ENCODE measurements at regions not wholly inside any gene's neighbourhood (a gene's known extent, or its start where the extent isn't known, plus 50 kb on each side); places are given as distances from the start of the nearest gene placed in this dataset.

DNA sequence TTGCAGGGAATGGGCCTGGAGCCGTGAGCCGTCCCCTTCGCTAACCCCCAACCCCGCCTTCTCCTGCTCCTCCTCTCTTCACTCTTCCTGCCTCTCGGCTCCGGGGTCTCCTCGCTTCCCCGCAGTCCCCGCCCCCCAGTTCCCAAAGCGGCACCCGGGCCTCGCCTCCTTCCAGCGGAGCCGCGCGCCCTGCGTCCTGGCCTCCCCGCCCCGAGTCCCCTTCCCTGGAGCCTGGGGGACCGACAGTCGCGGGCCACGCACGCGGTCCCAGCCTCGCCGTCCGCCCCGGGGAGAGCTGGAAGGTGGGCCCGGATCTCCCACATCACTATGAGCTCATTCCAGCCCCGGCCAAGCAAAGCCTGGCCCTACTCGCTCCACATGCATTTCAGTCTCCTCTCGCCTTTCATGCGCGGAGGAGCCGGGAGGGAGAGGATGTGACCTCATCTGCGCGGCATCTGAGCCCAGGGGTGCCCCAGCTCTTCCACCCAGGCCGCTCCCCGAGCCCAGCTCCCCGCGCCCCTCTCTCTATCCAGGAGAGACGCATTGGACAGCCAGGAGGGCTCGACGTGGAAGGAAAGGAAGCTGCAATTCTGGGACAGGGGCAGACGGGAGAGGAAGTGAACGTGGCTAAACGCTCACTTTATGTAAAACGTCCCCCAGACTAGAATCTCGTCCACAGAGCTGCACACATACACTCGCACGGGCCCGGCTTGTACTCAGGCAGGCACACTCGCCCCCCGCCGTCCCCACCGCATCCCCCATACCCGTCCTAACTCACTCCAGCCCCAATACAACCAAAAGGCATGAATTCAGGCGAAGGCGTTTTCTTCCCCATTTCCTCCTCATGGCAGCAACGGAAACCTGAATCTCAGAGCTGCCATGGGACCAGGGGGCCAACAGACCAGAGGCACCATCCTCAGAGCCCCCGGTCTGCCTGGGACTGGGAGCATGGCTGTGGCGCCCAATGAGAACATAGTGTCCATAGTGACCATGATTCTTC is 108.7 kb upstream of the CCND2 start:
- peak overlapping the region; percentile 69 for H3K4me3 Mint-ChIP-seq (ENCODE audit: unreplicated experiment)
- TF ChIP-seq CTCF (IDR thresholded peaks at IDR 0.05), result no peak
- peak overlapping the region; percentile 71 for H3K27ac Mint-ChIP-seq (ENCODE audit: unreplicated experiment)
- peaks cover 11% of the 10 kb centered on the region for H3K4me1 Mint-ChIP-seq (ENCODE audit: low read depth)
- peaks cover 1% of the 10 kb centered on the region for H3K36me3 Mint-ChIP-seq (ENCODE audit: low read depth)
- no peak for DNase-seq (ENCODE audit: low spot score)
- peaks cover 10% of the 10 kb centered on the region for H3K27me3 Mint-ChIP-seq (ENCODE audit: low read depth)
- peaks cover 6% of the 10 kb centered on the region for H3K9me3 Mint-ChIP-seq (ENCODE audit: low read depth)

- Mint-ChIP-seq H3K36me3 (ENCODE audit: low read depth) (peaks cover 1% of the 10 kb centered on the region), H3K27ac (ENCODE audit: unreplicated experiment) (peak overlapping the region; percentile 71)
- no peak for DNase-seq (ENCODE audit: low spot score)
Observed at GRCh38 chr12:4164188-4164558, 109.4 kb upstream of the CCND2 start.

DNA sequence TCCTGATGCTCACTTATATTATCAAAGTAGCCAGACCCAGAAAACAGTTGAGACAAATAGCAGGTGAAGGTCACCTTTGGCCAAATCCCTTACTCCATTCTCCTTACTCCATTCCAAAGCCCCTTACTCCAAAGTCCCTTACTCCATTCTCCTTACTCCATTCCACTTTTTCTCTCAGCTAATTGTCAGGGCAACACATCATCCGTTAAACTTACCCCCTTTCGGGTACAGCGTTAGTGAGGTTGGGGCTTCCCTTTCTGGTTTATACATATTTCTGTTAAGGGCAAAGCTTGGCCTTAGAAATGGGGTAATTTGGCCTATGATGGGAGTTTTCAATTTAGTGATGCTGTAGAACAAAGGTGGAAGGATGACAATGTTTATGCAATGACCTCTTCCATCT is 111.8 kb upstream of the CCND2 start:
- Mint-ChIP-seq H3K4me3 (ENCODE audit: unreplicated experiment) (no peak overlapping the region), H3K27ac (ENCODE audit: unreplicated experiment) (no peak overlapping the region), H3K9me3 (ENCODE audit: low read depth) (peaks cover 6% of the 10 kb centered on the region), H3K27me3 (ENCODE audit: low read depth) (peaks cover 2% of the 10 kb centered on the region), H3K4me1 (ENCODE audit: low read depth) (peaks cover 15% of the 10 kb centered on the region), H3K36me3 (ENCODE audit: low read depth) (peaks cover 1% of the 10 kb centered on the region)
- no peak for TF ChIP-seq CTCF (IDR thresholded peaks at IDR 0.05)
- no peak for DNase-seq (ENCODE audit: low spot score)

More at GRCh38 chr12:4164188-4164558, 109.4 kb upstream of the CCND2 start:
- Mint-ChIP-seq H3K4me3 (ENCODE audit: unreplicated experiment) (peak overlapping the region; percentile 69), H3K27me3 (ENCODE audit: low read depth) (peaks cover 5% of the 10 kb centered on the region), H3K9me3 (ENCODE audit: low read depth) (peaks cover 6% of the 10 kb centered on the region), H3K4me1 (ENCODE audit: low read depth) (peaks cover 11% of the 10 kb centered on the region)
- no peak for TF ChIP-seq CTCF (IDR thresholded peaks at IDR 0.05)

DNA sequence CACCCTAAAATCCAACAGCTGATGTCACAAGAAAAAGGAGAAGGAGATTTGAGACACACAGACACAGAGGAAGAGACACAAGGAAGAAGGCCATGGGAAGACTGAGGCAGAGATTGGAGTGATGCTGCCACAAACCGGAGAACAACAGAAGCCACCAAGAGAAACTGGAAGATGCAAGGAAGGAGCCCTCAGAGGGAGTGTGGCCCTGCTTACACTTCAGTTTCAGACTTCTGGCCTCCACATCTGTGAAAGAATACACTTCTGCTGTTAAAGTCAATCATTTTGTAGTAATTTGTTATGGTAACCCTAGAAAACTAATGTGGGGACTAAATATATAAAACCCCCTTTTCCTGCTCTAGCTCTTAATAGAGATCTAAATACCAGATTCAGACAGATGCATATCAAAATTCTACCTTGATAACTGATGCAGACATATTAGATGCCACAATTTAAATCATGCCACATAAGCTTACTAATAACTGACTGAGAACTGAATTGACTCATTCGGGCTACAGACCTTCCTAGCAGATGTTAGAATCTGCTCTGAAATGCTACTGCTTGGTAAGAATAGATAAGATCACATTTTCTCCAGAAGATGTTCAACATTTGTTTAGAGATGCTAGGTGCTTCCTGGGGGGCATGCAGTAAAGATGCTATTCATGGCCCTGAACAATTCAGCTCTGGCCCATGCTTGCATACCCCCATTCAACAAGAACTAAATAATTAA is 113.1 kb upstream of the CCND2 start:
- H3K27ac Mint-ChIP-seq (ENCODE audit: unreplicated experiment), result no peak overlapping the region
- TF ChIP-seq CTCF (IDR thresholded peaks at IDR 0.05), result no peak
- no peak for DNase-seq (ENCODE audit: low spot score)
- H3K4me3 Mint-ChIP-seq (ENCODE audit: unreplicated experiment), result no peak overlapping the region
- H3K4me1 Mint-ChIP-seq (ENCODE audit: low read depth), result peaks cover 15% of the 10 kb centered on the region
- peaks cover 1% of the 10 kb centered on the region for H3K36me3 Mint-ChIP-seq (ENCODE audit: low read depth)
- H3K27me3 Mint-ChIP-seq (ENCODE audit: low read depth), result peaks cover 2% of the 10 kb centered on the region
- H3K9me3 Mint-ChIP-seq (ENCODE audit: low read depth), result peaks cover 6% of the 10 kb centered on the region

DNA sequence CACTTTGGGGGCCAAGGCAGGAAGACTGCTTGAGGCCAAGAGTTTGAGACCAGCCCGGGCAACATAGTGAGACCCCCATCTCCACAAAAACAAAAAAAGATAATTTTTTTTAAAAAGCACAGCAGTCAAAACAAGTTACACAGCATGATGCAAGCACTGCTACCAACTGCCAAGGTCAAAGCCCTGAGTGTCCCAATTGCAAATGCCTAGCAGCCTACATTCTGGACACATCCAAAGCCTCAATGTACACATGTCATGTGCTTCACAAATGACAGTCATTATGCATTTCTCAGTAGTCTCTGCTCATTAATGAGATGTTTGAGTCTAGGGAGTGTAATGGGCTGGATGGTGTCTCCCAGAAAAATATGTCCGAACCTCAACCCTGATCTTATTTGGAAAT is 113.7 kb upstream of the CCND2 start:
- Mint-ChIP-seq H3K27me3 (ENCODE audit: low read depth) (peaks cover 2% of the 10 kb centered on the region), H3K4me3 (ENCODE audit: unreplicated experiment) (no peak overlapping the region), H3K4me1 (ENCODE audit: low read depth) (peaks cover 11% of the 10 kb centered on the region), H3K9me3 (ENCODE audit: low read depth) (peaks cover 6% of the 10 kb centered on the region), H3K27ac (ENCODE audit: unreplicated experiment) (no peak overlapping the region), H3K36me3 (ENCODE audit: low read depth) (peaks cover 1% of the 10 kb centered on the region)
- no peak for DNase-seq (ENCODE audit: low spot score)
- no peak for TF ChIP-seq CTCF (IDR thresholded peaks at IDR 0.05)
